ENCODE measurements at regions not wholly inside any gene's neighbourhood (a gene's known extent, or its start where the extent isn't known, plus 50 kb on each side); places are given as distances from the start of the nearest gene placed in this dataset.
"Not testable (repeated sequence)": the region's sequence is repeated elsewhere in the genome, so short reads cannot be mapped to it uniquely, and the experiment has no call there.

GRCh38 chr6:144660561-144661115, 375.5 kb downstream of the UTRN start:
- DNase-seq = no peak

- no peak for DNase-seq
These were observed 376.1 kb downstream of the UTRN start for GRCh38 chr6:144661116-144661806.

GRCh38 chr6:144662812-144663365, 377.8 kb downstream of the UTRN start:
- no peak for DNase-seq

GRCh38 chr6:144664281-144664680, 379.1 kb downstream of the UTRN start:
- no peak for DNase-seq

- DNase-seq = no peak
These were observed 379.8 kb downstream of the UTRN start for GRCh38 chr6:144664947-144665346.

GRCh38 chr6:144665932-144666450, 380.9 kb downstream of the UTRN start:
- DNase-seq = no peak

- no peak for DNase-seq
These were observed 381.6 kb downstream of the UTRN start for GRCh38 chr6:144666781-144667180.

- no peak for DNase-seq
These were observed 382.7 kb downstream of the UTRN start for GRCh38 chr6:144667532-144668503.

GRCh38 chr6:144670259-144670658, 385.1 kb downstream of the UTRN start:
- DNase-seq = not testable (repeated sequence)

- no peak for DNase-seq
These were observed 388.7 kb downstream of the UTRN start for GRCh38 chr6:144673807-144674206.

- no peak for DNase-seq
These were observed 390.2 kb downstream of the UTRN start for GRCh38 chr6:144675231-144675861.

- not testable (repeated sequence) for DNase-seq
These were observed 391.2 kb downstream of the UTRN start for GRCh38 chr6:144676310-144676709.

- not testable (repeated sequence) for DNase-seq
These were observed 392.1 kb downstream of the UTRN start for GRCh38 chr6:144677263-144677662.

- DNase-seq = no peak
These were observed 393.7 kb downstream of the UTRN start for GRCh38 chr6:144678844-144679243.

- DNase-seq = no peak
These were observed 396.2 kb downstream of the UTRN start for GRCh38 chr6:144681334-144681733.

GRCh38 chr6:144683216-144684070, 398.3 kb downstream of the UTRN start:
- DNase-seq = no peak

- DNase-seq = no peak
These were observed 403.6 kb downstream of the UTRN start for GRCh38 chr6:144688713-144689112.

- DNase-seq = no peak
These were observed 404.4 kb downstream of the UTRN start for GRCh38 chr6:144689503-144690040.

GRCh38 chr6:144690133-144690532, 405.0 kb downstream of the UTRN start:
- DNase-seq = no peak

- DNase-seq = no peak
These were observed 405.5 kb downstream of the UTRN start for GRCh38 chr6:144690666-144691065.

- not testable (repeated sequence) for DNase-seq
These were observed 406.9 kb downstream of the UTRN start for GRCh38 chr6:144692050-144692449.
